ENCODE measurements at regions not wholly inside any gene's neighbourhood (a gene's known extent, or its start where the extent isn't known, plus 50 kb on each side); places are given as distances from the start of the nearest gene placed in this dataset.

GRCh38 chrY:7437086-7437485 lies 525.5 kb upstream of the AMELY start:
- ChIA-PET POLR2A (no interaction called here), CTCF (no interaction called here)
- no peak for DNase-seq (ENCODE audit: extremely low spot score)
- TF ChIP-seq CTCF (IDR thresholded peaks at IDR 0.05; ENCODE audit: control extremely low read depth, extremely low read depth, low read depth, missing control alignments): no peak

GRCh38 chrY:7433817-7434809 lies 522.6 kb upstream of the AMELY start:
- CTCF ChIA-PET: no interaction called here
- no peak for DNase-seq (ENCODE audit: extremely low spot score)
- TF ChIP-seq CTCF (IDR thresholded peaks at IDR 0.05; ENCODE audit: control extremely low read depth, extremely low read depth, low read depth, missing control alignments): no peak
- POLR2A ChIA-PET: no interaction called here

- ChIA-PET CTCF (no interaction called here), POLR2A (no interaction called here)
- DNase-seq (ENCODE audit: extremely low spot score): no peak
- no peak for TF ChIP-seq CTCF (IDR thresholded peaks at IDR 0.05; ENCODE audit: control extremely low read depth, extremely low read depth, low read depth, missing control alignments)
Measured at GRCh38 chrY:7419165-7419564, 507.6 kb upstream of the AMELY start.

GRCh38 chrY:7417946-7418345 lies 506.4 kb upstream of the AMELY start:
- ChIA-PET POLR2A (no interaction called here), CTCF (no interaction called here)
- no peak for TF ChIP-seq CTCF (IDR thresholded peaks at IDR 0.05; ENCODE audit: control extremely low read depth, extremely low read depth, low read depth, missing control alignments)
- no peak for DNase-seq (ENCODE audit: extremely low spot score)

DNA sequence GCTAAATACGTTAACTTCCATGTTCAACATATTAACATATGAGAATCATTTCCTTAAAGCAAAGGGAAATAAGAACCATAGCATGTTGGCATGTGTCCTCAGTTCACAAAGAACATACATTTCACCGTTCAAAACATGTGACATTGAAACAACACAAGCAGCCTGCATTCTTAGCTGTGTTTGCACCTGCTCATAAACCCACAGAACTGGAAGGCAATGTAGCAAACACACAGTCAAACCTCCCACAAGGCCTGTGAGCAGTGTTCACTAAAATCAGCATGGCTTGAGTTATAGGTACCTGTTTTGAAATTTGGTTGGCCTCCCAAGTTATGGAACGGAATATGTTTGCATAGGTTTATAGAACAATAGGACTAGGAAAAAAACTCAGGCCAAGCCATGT lies 504.9 kb upstream of the AMELY start:
- POLR2A ChIA-PET: no interaction called here
- TF ChIP-seq CTCF (IDR thresholded peaks at IDR 0.05; ENCODE audit: control extremely low read depth, extremely low read depth, low read depth, missing control alignments): no peak
- CTCF ChIA-PET: no interaction called here
- DNase-seq (ENCODE audit: extremely low spot score): no peak

DNA sequence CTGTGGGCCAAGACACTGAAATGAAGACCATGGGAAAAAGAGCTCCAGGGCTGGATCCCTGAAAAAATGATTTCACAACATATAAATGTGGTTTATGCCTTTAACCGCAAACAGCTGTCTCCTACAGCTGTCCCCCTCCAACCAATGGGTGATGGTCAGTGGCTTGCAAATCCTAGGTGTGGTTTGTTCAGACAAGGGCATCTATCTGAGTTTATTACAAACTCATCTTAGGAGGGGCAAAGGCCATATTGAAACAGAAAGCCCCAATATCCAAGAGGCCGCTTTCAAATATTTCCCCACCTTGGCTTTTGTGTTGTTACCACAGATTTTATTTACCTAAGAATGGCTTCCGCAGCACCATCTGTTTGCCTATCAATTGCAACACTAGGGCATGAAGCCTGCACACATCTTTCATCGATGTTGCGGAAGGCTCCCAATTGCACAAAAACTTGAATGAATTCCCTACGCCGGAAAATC lies 503.6 kb upstream of the AMELY start:
- ChIA-PET CTCF (no interaction called here), POLR2A (no interaction called here)
- TF ChIP-seq CTCF (IDR thresholded peaks at IDR 0.05; ENCODE audit: control extremely low read depth, extremely low read depth, low read depth, missing control alignments): no peak
- DNase-seq (ENCODE audit: extremely low spot score): no peak

Measured in GM10248 (cell line).